HFF-Myc (cell line): ENCODE measurements at regions not wholly inside any gene's neighbourhood (a gene's known extent, or its start where the extent isn't known, plus 50 kb on each side); places are given as distances from the start of the nearest gene placed in this dataset.

ENCODE experiments used
- DNase-seq: peaks from one replicate; pipeline ENCODE4 v3.0.0-alpha.2; 2011; ENCODE audit warnings: low read depth; ENCODE audit errors: extremely low read depth
- H3K4me3 ChIP-seq: replicated peaks from 2 replicates; pipeline ENCODE4 v1.5.1; 2011; ENCODE audit warnings: low read depth, mild to moderate bottlenecking, control low read depth, low read length
- TF ChIP-seq, protein P1 (sequence below): IDR thresholded peaks from 2 replicates; pipeline ENCODE4 v1.5.1; 2012; ENCODE audit warnings: mild to moderate bottlenecking, low read depth, low read length, control low read depth; ENCODE audit errors: missing control alignments

DNA sequence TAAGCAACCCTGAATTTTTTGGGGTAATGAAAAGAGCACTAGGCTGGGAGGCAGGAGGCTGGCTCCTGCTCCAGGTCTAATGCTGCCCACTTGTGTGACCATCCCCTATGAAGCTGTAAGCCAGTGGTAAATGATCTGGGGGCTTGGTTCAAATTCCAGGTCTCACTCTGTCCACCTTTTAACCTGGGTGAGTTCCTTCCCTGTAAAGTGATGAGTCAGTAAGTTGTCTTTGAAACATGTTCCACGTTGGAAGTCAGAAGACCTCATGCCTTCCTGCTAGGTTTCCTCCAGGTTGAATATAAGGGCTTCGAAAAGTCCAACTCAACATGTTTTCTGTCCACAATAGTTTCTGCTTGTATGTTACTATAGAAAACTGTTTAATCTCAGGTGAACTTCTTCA lies 160.9 kb upstream of the MYT1L start:
- TF ChIP-seq, protein P1, sequence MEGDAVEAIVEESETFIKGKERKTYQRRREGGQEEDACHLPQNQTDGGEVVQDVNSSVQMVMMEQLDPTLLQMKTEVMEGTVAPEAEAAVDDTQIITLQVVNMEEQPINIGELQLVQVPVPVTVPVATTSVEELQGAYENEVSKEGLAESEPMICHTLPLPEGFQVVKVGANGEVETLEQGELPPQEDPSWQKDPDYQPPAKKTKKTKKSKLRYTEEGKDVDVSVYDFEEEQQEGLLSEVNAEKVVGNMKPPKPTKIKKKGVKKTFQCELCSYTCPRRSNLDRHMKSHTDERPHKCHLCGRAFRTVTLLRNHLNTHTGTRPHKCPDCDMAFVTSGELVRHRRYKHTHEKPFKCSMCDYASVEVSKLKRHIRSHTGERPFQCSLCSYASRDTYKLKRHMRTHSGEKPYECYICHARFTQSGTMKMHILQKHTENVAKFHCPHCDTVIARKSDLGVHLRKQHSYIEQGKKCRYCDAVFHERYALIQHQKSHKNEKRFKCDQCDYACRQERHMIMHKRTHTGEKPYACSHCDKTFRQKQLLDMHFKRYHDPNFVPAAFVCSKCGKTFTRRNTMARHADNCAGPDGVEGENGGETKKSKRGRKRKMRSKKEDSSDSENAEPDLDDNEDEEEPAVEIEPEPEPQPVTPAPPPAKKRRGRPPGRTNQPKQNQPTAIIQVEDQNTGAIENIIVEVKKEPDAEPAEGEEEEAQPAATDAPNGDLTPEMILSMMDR: no peak
- H3K4me3 ChIP-seq: no peak overlapping the region
- DNase-seq: no peak

DNA sequence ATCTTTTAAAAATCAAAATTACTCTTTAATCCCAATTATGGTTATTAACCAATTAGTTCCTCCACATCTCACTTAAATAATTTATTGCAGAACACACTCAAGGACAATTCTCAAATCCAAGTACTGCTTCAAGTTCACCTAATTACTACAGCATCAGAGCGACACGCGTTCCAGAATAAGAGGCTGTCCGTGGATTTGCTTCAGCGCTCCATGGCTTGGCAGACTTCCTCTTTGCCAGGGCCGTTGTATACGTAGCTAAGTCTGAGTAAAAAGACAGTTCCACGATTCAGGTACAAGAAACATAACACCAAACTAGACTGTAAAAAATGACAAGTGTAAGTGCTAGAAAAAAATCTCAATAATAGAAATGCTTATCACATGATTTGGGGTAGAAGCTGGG lies 153.2 kb upstream of the MYT1L start:
- H3K4me3 ChIP-seq: no peak overlapping the region
- TF ChIP-seq, protein P1: no peak
- no peak for DNase-seq

GRCh38 chr2:2482851-2483250 lies 151.8 kb upstream of the MYT1L start:
- no peak overlapping the region for H3K4me3 ChIP-seq
- DNase-seq: no peak
- TF ChIP-seq, protein P1: no peak

DNA sequence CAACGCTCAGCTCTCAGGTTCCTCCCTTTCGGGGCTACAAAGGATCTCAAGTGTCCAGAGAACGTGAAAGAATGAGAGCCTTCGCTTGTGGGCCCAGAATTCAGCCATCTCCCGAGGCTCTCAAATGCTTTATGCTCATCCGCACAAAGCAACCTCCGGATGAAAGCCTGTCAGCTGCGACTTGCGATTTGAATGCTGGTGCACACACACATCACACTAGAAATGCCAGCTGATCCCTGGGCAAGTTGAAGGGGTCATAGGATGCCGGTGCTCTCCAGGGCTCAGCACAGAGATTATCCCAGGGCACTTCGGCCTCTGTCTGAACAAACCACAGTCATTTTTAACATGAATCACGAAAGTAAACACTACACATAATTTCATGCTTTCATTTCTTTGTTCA lies 141.8 kb upstream of the MYT1L start:
- no peak overlapping the region for H3K4me3 ChIP-seq
- TF ChIP-seq, protein P1: no peak
- no peak for DNase-seq

DNA sequence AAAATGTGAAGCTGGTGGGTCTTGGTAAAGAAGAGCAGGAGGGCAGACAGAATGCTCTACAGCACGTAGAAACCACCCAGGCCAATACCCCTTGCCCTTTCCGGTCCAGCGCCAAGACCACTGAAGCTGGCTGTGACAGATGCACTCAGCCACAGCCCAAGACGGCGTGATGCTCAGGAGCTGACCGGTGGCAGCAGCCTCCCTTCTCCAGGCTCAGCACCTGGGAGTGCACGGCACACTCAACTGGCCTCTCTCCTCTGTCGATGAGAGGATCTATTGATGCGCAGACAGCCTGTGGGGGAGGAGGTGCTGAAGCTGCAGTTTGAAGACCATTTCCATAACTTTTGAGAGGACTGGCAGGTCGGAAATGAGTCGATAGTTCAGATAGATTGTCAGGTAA lies 141.0 kb upstream of the MYT1L start:
- TF ChIP-seq, protein P1: no peak
- DNase-seq: no peak
- no peak overlapping the region for H3K4me3 ChIP-seq

GRCh38 chr2:2466534-2466933 lies 135.5 kb upstream of the MYT1L start:
- no peak for DNase-seq
- H3K4me3 ChIP-seq: no peak overlapping the region
- TF ChIP-seq, protein P1: no peak

- DNase-seq: no peak
- TF ChIP-seq, protein P1: no peak
- H3K4me3 ChIP-seq: no peak overlapping the region
Measured at GRCh38 chr2:2464643-2465042, 133.6 kb upstream of the MYT1L start.
